SH-SY5Y (cell line): ENCODE measurements at regions not wholly inside any gene's neighbourhood (a gene's known extent, or its start where the extent isn't known, plus 50 kb on each side); places are given as distances from the start of the nearest gene placed in this dataset.

ENCODE experiments used
- GATA2 ChIP-seq: IDR thresholded peaks from 2 replicates; pipeline ENCODE4 v1.6.1; 2011; ENCODE audit warnings: mild to moderate bottlenecking, low read depth, low read length
- GATA3 ChIP-seq: IDR thresholded peaks from 2 replicates; pipeline ENCODE4 v1.6.1; 2011; ENCODE audit warnings: low read depth, mild to moderate bottlenecking, low read length, moderate library complexity

DNA sequence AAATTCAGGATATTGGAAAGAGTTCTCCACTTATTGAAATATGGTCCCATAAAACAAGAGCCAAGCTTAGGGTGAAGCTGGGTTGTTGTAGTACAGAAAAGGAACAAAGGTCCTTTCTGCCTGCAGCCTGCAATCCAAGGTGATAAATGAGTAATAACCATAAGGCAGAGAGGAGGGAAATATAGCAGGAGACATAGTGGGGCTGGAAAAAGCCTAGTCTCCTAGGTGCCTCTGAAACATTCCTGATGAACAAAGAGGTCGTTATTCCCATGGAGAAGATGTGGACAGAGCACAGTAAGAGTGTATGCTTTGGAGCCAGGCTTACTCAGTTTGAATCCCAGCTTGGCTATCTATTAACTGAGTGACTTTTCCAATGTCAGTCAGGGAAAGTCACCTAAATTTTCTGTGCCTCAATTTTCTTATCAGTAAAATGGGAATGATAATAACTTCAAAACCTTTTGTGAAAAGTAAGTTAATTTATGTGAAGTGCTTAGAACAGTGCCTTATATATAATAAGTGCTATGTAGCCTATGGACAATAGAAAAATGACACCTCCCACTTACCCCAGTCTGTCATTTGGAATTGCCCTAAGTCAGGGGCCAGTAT is 110.8 kb upstream of the GRIN3A start:
- TF ChIP-seq GATA3, result no peak
- TF ChIP-seq GATA2, result no peak
